Mesenchymal stem cell (in vitro differentiated cells and primary cell): ENCODE measurements at regions not wholly inside any gene's neighbourhood (a gene's known extent, or its start where the extent isn't known, plus 50 kb on each side); places are given as distances from the start of the nearest gene placed in this dataset.
A peak's percentile ranks its signal among the peaks of the same experiment; 100 is the strongest.

Experiments used
- DNase-seq: peaks from one replicate; pipeline ENCODE4 v3.0.0-alpha.2; 2013
- H2AFZ ChIP-seq: one replicate; pipeline ENCODE4 v1.6.1; 2013; ENCODE audit warnings: low read depth, mild to moderate bottlenecking, control low read depth, inconsistent platforms, low read length, moderate library complexity
- H2AK5ac ChIP-seq: 2 replicates; pipeline ENCODE4 v1.6.1; 2013; ENCODE audit warnings: low read length, moderate library complexity, mild to moderate bottlenecking, inconsistent platforms; ENCODE audit not compliant: severe bottlenecking
- H2BK120ac ChIP-seq: one replicate; pipeline ENCODE4 v1.6.1; 2013; ENCODE audit warnings: low read depth, mild to moderate bottlenecking, inconsistent platforms, low read length, moderate library complexity
- H2BK12ac ChIP-seq, 2 experiments: one replicate each; pipeline ENCODE4 v1.6.1; 2013; ENCODE audit warnings: inconsistent platforms in 2 of 2, low read length in 2 of 2, mild to moderate bottlenecking in 2 of 2, moderate library complexity in 2 of 2, control low read depth in 1 of 2
- H2BK15ac ChIP-seq: one replicate; pipeline ENCODE4 v1.6.1; 2013; ENCODE audit warnings: mild to moderate bottlenecking, low read depth, inconsistent platforms; ENCODE audit not compliant: poor library complexity, severe bottlenecking
- H2BK5ac ChIP-seq: 2 replicates; pipeline ENCODE4 v1.6.1; 2013; ENCODE audit warnings: low read depth, mild to moderate bottlenecking, low read length, control low read depth, inconsistent platforms; ENCODE audit not compliant: poor library complexity, severe bottlenecking
- H3K14ac ChIP-seq, 2 experiments: one replicate each; pipeline ENCODE4 v1.6.1; 2013; ENCODE audit warnings: inconsistent platforms in 2 of 2, low read length in 2 of 2, control low read depth in 1 of 2, mild to moderate bottlenecking in 1 of 2, moderate library complexity in 1 of 2
- H3K18ac ChIP-seq, 2 experiments: one replicate each; pipeline ENCODE4 v1.6.1; 2013; ENCODE audit warnings: inconsistent platforms in 2 of 2, low read length in 2 of 2, control low read depth in 1 of 2, low read depth in 1 of 2, mild to moderate bottlenecking in 1 of 2
- H3K23ac ChIP-seq, 2 experiments: one replicate each; pipeline ENCODE4 v1.6.1; 2013; ENCODE audit warnings: inconsistent platforms in 2 of 2, low read length in 2 of 2, mild to moderate bottlenecking in 2 of 2, moderate library complexity in 2 of 2, control low read depth in 1 of 2
- H3K27ac ChIP-seq: 2 replicates; pipeline ENCODE4 v1.5.1; 2013; ENCODE audit warnings: mild to moderate bottlenecking, moderate library complexity, low read length, control low read depth, inconsistent platforms; ENCODE audit not compliant: poor library complexity, severe bottlenecking
- H3K27me3 ChIP-seq, 2 experiments: 2 replicates each; pipeline versions ENCODE4 v1.6.1 to v1.7.0; 2013; ENCODE audit warnings: low read length in 2 of 2, mild to moderate bottlenecking in 2 of 2, moderate library complexity in 2 of 2, control low read depth in 1 of 2, inconsistent platforms in 1 of 2; ENCODE audit not compliant: control insufficient read depth in 1 of 2, insufficient read depth in 1 of 2
- H3K36me3 ChIP-seq, 2 experiments: 2 replicates each; pipeline versions ENCODE4 v1.6.1 to v1.7.0; 2013; ENCODE audit warnings: low read length in 2 of 2, control low read depth in 1 of 2, inconsistent platforms in 1 of 2, low read depth in 1 of 2, mild to moderate bottlenecking in 1 of 2; ENCODE audit not compliant: insufficient read depth in 2 of 2, control insufficient read depth in 1 of 2
- H3K4ac ChIP-seq, 2 experiments: one replicate each; pipeline ENCODE4 v1.6.1; 2013; ENCODE audit warnings: inconsistent platforms in 2 of 2, low read length in 2 of 2, mild to moderate bottlenecking in 2 of 2, moderate library complexity in 2 of 2, control low read depth in 1 of 2, low read depth in 1 of 2
- H3K4me1 ChIP-seq: 2 replicates; pipeline ENCODE4 v1.6.1; 2013; ENCODE audit warnings: low read depth, low read length, control low read depth; ENCODE audit not compliant: control insufficient read depth, insufficient read depth
- H3K4me2 ChIP-seq: 2 replicates; pipeline ENCODE4 v1.6.1; 2013; ENCODE audit warnings: low read length, mild to moderate bottlenecking, inconsistent platforms; ENCODE audit not compliant: poor library complexity, severe bottlenecking
- H3K4me3 ChIP-seq, 2 experiments: 2 replicates each; pipeline versions ENCODE4 v1.5.1 to v1.7.0; 2013; ENCODE audit warnings: low read length in 2 of 2, mild to moderate bottlenecking in 2 of 2, control low read depth in 1 of 2, low read depth in 1 of 2; ENCODE audit not compliant: insufficient read depth in 1 of 2
- H3K79me1 ChIP-seq: replicated peaks from 2 replicates; pipeline ENCODE4 v1.6.1; 2013; ENCODE audit warnings: mild to moderate bottlenecking, control low read depth, low read length, inconsistent platforms; ENCODE audit not compliant: poor library complexity, severe bottlenecking
- H3K9ac ChIP-seq: 2 replicates; pipeline ENCODE4 v1.7.0; 2013; ENCODE audit warnings: mild to moderate bottlenecking, low read length, moderate library complexity
- H3K9me3 ChIP-seq: 2 replicates; pipeline ENCODE4 v1.7.0; 2013; ENCODE audit warnings: mild to moderate bottlenecking, low read length; ENCODE audit not compliant: control insufficient read depth
- H4K8ac ChIP-seq: one replicate; pipeline ENCODE4 v1.6.1; 2013; ENCODE audit warnings: inconsistent platforms, mild to moderate bottlenecking, low read length, moderate library complexity
- H4K91ac ChIP-seq: one replicate; pipeline ENCODE4 v1.6.1; 2013; ENCODE audit warnings: mild to moderate bottlenecking, low read length, inconsistent platforms
- WGBS: methylation state at CpG from one replicate; pipeline ENCODE4 v1.1.7; 2013; ENCODE audit warnings: mixed read lengths; 5-methylcytosine and 5-hydroxymethylcytosine counted together

- Histone ChIP-seq H3K4ac (no peak overlapping the region), H2BK12ac (no peak overlapping the region), H2BK5ac (no peak overlapping the region), H3K4me3 (no peak overlapping the region), H4K91ac (no peak overlapping the region), H2AK5ac (no peak overlapping the region), H3K4me1 (no peaks in the 10 kb centered on the region), H3K9ac (no peak overlapping the region), H3K23ac (no peak overlapping the region), H3K4me2 (no peak overlapping the region), H3K79me1 (no peaks in the 10 kb centered on the region), H3K36me3 (no peaks in the 10 kb centered on the region), H3K27me3 (no peaks in the 10 kb centered on the region), H2BK15ac (no peak overlapping the region), H3K9me3 (no peaks in the 10 kb centered on the region), H3K27ac (no peak overlapping the region), H3K18ac (no peak overlapping the region), H4K8ac (no peak overlapping the region), H2AFZ (no peak overlapping the region), H3K14ac (no peak overlapping the region), H2BK120ac (no peak overlapping the region)
- peak; percentile 2 for DNase-seq
- WGBS: 90% methylated on average over 2 of the region's 2 CpGs
These were observed 135.3 kb downstream of the PRELID2 start for GRCh38 chr5:145699846-145700245.

GRCh38 chr5:145697251-145697990, 137.7 kb downstream of the PRELID2 start:
- DNase-seq: peak; percentile 46
- 80% methylated on average over 4 of the region's 4 CpGs for WGBS

GRCh38 chr5:145689235-145689634, 145.9 kb downstream of the PRELID2 start:
- Histone ChIP-seq H2AFZ (no peak overlapping the region), H4K8ac (no peak overlapping the region), H3K4me1 (no peaks in the 10 kb centered on the region), H3K79me1 (no peaks in the 10 kb centered on the region), H3K9me3 (no peaks in the 10 kb centered on the region), H3K4me3 (no peak overlapping the region), H3K9ac (no peak overlapping the region), H3K4me2 (no peak overlapping the region), H3K4ac (no peak overlapping the region), H2BK5ac (no peak overlapping the region), H2AK5ac (no peak overlapping the region), H3K23ac (no peak overlapping the region), H2BK12ac (no peak overlapping the region), H2BK120ac (no peak overlapping the region), H3K14ac (no peak overlapping the region), H3K18ac (no peak overlapping the region), H3K27ac (no peak overlapping the region), H2BK15ac (no peak overlapping the region), H3K27me3 (no peaks in the 10 kb centered on the region), H4K91ac (no peak overlapping the region), H3K36me3 (no peaks in the 10 kb centered on the region)
- DNase-seq: no peak
- 83% methylated on average over 3 of the region's 3 CpGs for WGBS

More at GRCh38 chr5:145697251-145697990, 137.7 kb downstream of the PRELID2 start:
- no peaks in the 10 kb centered on the region for H3K27me3 ChIP-seq
- no peak overlapping the region for H3K14ac ChIP-seq
- H3K36me3 ChIP-seq: no peaks in the 10 kb centered on the region
- H4K8ac ChIP-seq: no peak overlapping the region
- H2AK5ac ChIP-seq: no peak overlapping the region
- no peak overlapping the region for H3K4ac ChIP-seq
- H3K23ac ChIP-seq: no peak overlapping the region
- H2AFZ ChIP-seq: no peak overlapping the region
- no peak overlapping the region for H3K4me3 ChIP-seq
- H3K79me1 ChIP-seq: no peaks in the 10 kb centered on the region
- H3K27ac ChIP-seq: no peak overlapping the region
- no peak overlapping the region for H3K18ac ChIP-seq
- peak overlapping the region; percentile 74 for H3K9ac ChIP-seq
- H2BK120ac ChIP-seq: no peak overlapping the region
- H3K4me2 ChIP-seq: no peak overlapping the region
- H2BK15ac ChIP-seq: no peak overlapping the region
- no peaks in the 10 kb centered on the region for H3K4me1 ChIP-seq
- no peak overlapping the region for H4K91ac ChIP-seq
- H3K9me3 ChIP-seq: no peaks in the 10 kb centered on the region
- no peak overlapping the region for H2BK5ac ChIP-seq
- H2BK12ac ChIP-seq: no peak overlapping the region

GRCh38 chr5:145687943-145688342, 147.2 kb downstream of the PRELID2 start:
- Histone ChIP-seq H2BK15ac (no peak overlapping the region), H2BK120ac (no peak overlapping the region), H3K14ac (no peak overlapping the region), H3K9me3 (no peaks in the 10 kb centered on the region), H3K27ac (no peak overlapping the region), H2AFZ (no peak overlapping the region), H3K18ac (no peak overlapping the region), H3K36me3 (no peaks in the 10 kb centered on the region), H3K4ac (no peak overlapping the region), H4K91ac (peak overlapping the region; percentile 50), H3K4me3 (no peak overlapping the region), H3K27me3 (no peaks in the 10 kb centered on the region), H3K9ac (no peak overlapping the region), H2BK5ac (no peak overlapping the region), H3K4me2 (no peak overlapping the region), H3K79me1 (no peaks in the 10 kb centered on the region), H3K23ac (no peak overlapping the region), H2AK5ac (no peak overlapping the region), H2BK12ac (no peak overlapping the region), H4K8ac (no peak overlapping the region), H3K4me1 (no peaks in the 10 kb centered on the region)
- no peak for DNase-seq
- WGBS: 90% methylated on average over 4 of the region's 4 CpGs
